NAMALWA (cell line): ENCODE measurements at regions not wholly inside any gene's neighbourhood (a gene's known extent, or its start where the extent isn't known, plus 50 kb on each side); places are given as distances from the start of the nearest gene placed in this dataset.

Experiments used
- DNase-seq: peaks from one replicate; pipeline ENCODE4 v3.0.0-alpha.2; 2015; ENCODE audit warnings: low spot score

GRCh38 chr4:18242919-18243693 lies 221.6 kb upstream of the LCORL start:
- no peak for DNase-seq

GRCh38 chr4:18241727-18242126 lies 220.2 kb upstream of the LCORL start:
- no peak for DNase-seq

GRCh38 chr4:18234108-18234507 lies 212.6 kb upstream of the LCORL start:
- DNase-seq: no peak

GRCh38 chr4:18231726-18232125 lies 210.2 kb upstream of the LCORL start:
- no peak for DNase-seq

- no peak for DNase-seq
Measured at GRCh38 chr4:18227880-18228279, 206.3 kb upstream of the LCORL start.

GRCh38 chr4:18214411-18215055 lies 193.0 kb upstream of the LCORL start:
- DNase-seq: no peak

GRCh38 chr4:18213576-18214198 lies 192.1 kb upstream of the LCORL start:
- DNase-seq: no peak

- no peak for DNase-seq
Measured at GRCh38 chr4:18209448-18209847, 187.9 kb upstream of the LCORL start.

GRCh38 chr4:18203966-18204365 lies 182.4 kb upstream of the LCORL start:
- DNase-seq: no peak

GRCh38 chr4:18202486-18202885 lies 180.9 kb upstream of the LCORL start:
- DNase-seq: no peak

GRCh38 chr4:18201885-18202284 lies 180.3 kb upstream of the LCORL start:
- no peak for DNase-seq

- DNase-seq: no peak
Measured at GRCh38 chr4:18198653-18199052, 177.1 kb upstream of the LCORL start.

- no peak for DNase-seq
Measured at GRCh38 chr4:18197467-18197866, 175.9 kb upstream of the LCORL start.

GRCh38 chr4:18194278-18194677 lies 172.7 kb upstream of the LCORL start:
- no peak for DNase-seq

GRCh38 chr4:18192901-18193300 lies 171.3 kb upstream of the LCORL start:
- no peak for DNase-seq

GRCh38 chr4:18185491-18185890 lies 163.9 kb upstream of the LCORL start:
- no peak for DNase-seq

GRCh38 chr4:18180892-18181291 lies 159.3 kb upstream of the LCORL start:
- DNase-seq: no peak

- no peak for DNase-seq
Measured at GRCh38 chr4:18180122-18180521, 158.6 kb upstream of the LCORL start.

- no peak for DNase-seq
Measured at GRCh38 chr4:18171896-18172295, 150.3 kb upstream of the LCORL start.

- no peak for DNase-seq
Measured at GRCh38 chr4:18167831-18168230, 146.3 kb upstream of the LCORL start.

- DNase-seq: no peak
Measured at GRCh38 chr4:18166925-18167324, 145.4 kb upstream of the LCORL start.

GRCh38 chr4:18162453-18162852 lies 140.9 kb upstream of the LCORL start:
- DNase-seq: no peak
